BJ (cell line): ENCODE measurements at regions not wholly inside any gene's neighbourhood (a gene's known extent, or its start where the extent isn't known, plus 50 kb on each side); places are given as distances from the start of the nearest gene placed in this dataset.

Source experiments
- CTCF ChIA-PET: fragments of 350-600 bp; formaldehyde crosslinking; extraction: SDS; loops from one replicate; lab custom pipeline; 2021; ENCODE audit warnings: antibody characterized with exemption, inconsistent platforms; lab: Yijun Ruan, JAX
- POLR2A ChIA-PET: fragments of 300-600 bp; sonication (Branson Sonifier 250); formaldehyde crosslinking; extraction: SDS; loops from one replicate; lab custom pipeline; 2021; ENCODE audit warnings: antibody characterized with exemption; lab: Charles Lee
- DNase-seq: peaks from one replicate; pipeline ENCODE4 v3.0.0-alpha.2; 2011; ENCODE audit warnings: low read depth
- H3K27me3 ChIP-seq: 2 replicates; pipeline ENCODE4 v1.6.0; 2011; ENCODE audit warnings: low read length; ENCODE audit not compliant: control insufficient read depth, insufficient read depth
- H3K36me3 ChIP-seq: 2 replicates; pipeline ENCODE4 v1.5.1; 2011; ENCODE audit warnings: low read length; ENCODE audit not compliant: control insufficient read depth, insufficient read depth
- H3K4me3 ChIP-seq: 2 replicates; pipeline ENCODE4 v1.5.1; 2011; ENCODE audit warnings: low read depth, mild to moderate bottlenecking, control low read depth, low read length
- CTCF ChIP-seq: IDR thresholded peaks from 2 replicates; pipeline ENCODE4 v1.5.1; 2011; ENCODE audit warnings: low read depth, mild to moderate bottlenecking, control low read depth, inconsistent platforms, low read length, moderate library complexity; ENCODE audit not compliant: insufficient read depth

- H3K4me3 ChIP-seq: no peak overlapping the region
- CTCF ChIA-PET: no interaction called here
- no peaks in the 10 kb centered on the region for H3K36me3 ChIP-seq
- no peak for DNase-seq
- no peak for TF ChIP-seq CTCF
- H3K27me3 ChIP-seq: no peaks in the 10 kb centered on the region
- POLR2A ChIA-PET: no interaction called here
These were observed 868.1 kb upstream of the AUTS2 start for GRCh38 chr7:68730194-68730593.

- ChIA-PET POLR2A (no interaction called here), CTCF (no interaction called here)
- TF ChIP-seq CTCF: no peak
- no peak overlapping the region for H3K4me3 ChIP-seq
- H3K36me3 ChIP-seq: no peaks in the 10 kb centered on the region
- no peaks in the 10 kb centered on the region for H3K27me3 ChIP-seq
- DNase-seq: no peak
These were observed 867.3 kb upstream of the AUTS2 start for GRCh38 chr7:68730964-68731363.

GRCh38 chr7:68733219-68734153 is 864.8 kb upstream of the AUTS2 start:
- H3K4me3 ChIP-seq: no peak overlapping the region
- no peak for TF ChIP-seq CTCF
- ChIA-PET POLR2A (no interaction called here), CTCF (no interaction called here)
- H3K36me3 ChIP-seq: no peaks in the 10 kb centered on the region
- H3K27me3 ChIP-seq: no peaks in the 10 kb centered on the region
- DNase-seq: no peak

- H3K36me3 ChIP-seq: no peaks in the 10 kb centered on the region
- CTCF ChIA-PET: no interaction called here
- H3K4me3 ChIP-seq: no peak overlapping the region
- no peaks in the 10 kb centered on the region for H3K27me3 ChIP-seq
- POLR2A ChIA-PET: no interaction called here
- no peak for DNase-seq
- no peak for TF ChIP-seq CTCF
These were observed 863.8 kb upstream of the AUTS2 start for GRCh38 chr7:68734431-68734830.

GRCh38 chr7:68739306-68739705 is 859.0 kb upstream of the AUTS2 start:
- TF ChIP-seq CTCF: no peak
- DNase-seq: no peak
- ChIA-PET POLR2A (no interaction called here), CTCF (no interaction called here)
- H3K36me3 ChIP-seq: no peaks in the 10 kb centered on the region
- H3K27me3 ChIP-seq: no peaks in the 10 kb centered on the region
- H3K4me3 ChIP-seq: no peak overlapping the region
